Caco-2 (cell line): ENCODE measurements at regions not wholly inside any gene's neighbourhood (a gene's known extent, or its start where the extent isn't known, plus 50 kb on each side); places are given as distances from the start of the nearest gene placed in this dataset.

Experiments used
- BruUV-seq: library from RNA; stranded (reverse); fragments of 400-500 nt; replicated peaks from 2 replicates; lab custom pipeline; 2021; lab: Mats Ljungman, UMichigan
- CTCF ChIA-PET: fragments of 300-600 bp; sonication (Branson Sonifier 250); formaldehyde crosslinking; loops from one replicate; lab custom pipeline; 2022; ENCODE audit warnings: antibody characterized with exemption; lab: Charles Lee
- POLR2A ChIA-PET: fragments of 300-600 bp; sonication (Branson Sonifier 250); formaldehyde crosslinking; loops from one replicate; lab custom pipeline; 2022; ENCODE audit warnings: antibody characterized with exemption; lab: Charles Lee
- DNase-seq, 2 experiments: peaks; one replicate each; pipeline versions ENCODE4 v3.0.0 to v3.0.0-alpha.2; 2020 to 2022
- H3K27me3 ChIP-seq: replicated peaks from 2 replicates; pipeline ENCODE4 v1.6.0; 2011; ENCODE audit warnings: low read length; ENCODE audit not compliant: control insufficient read depth, insufficient read depth
- H3K36me3 ChIP-seq: 2 replicates; pipeline ENCODE4 v1.5.1; 2011; ENCODE audit warnings: low read length; ENCODE audit not compliant: control insufficient read depth, insufficient read depth
- H3K4me1 ChIP-seq: fragments of 250-450 bp; sonication (Bioruptor Pico); 2 replicates; pipeline ENCODE4 v1.5.1; 2020; ENCODE audit warnings: mild to moderate bottlenecking
- H3K4me3 ChIP-seq: 2 replicates; pipeline ENCODE4 v1.5.1; 2011; ENCODE audit warnings: low read depth, mild to moderate bottlenecking, control low read depth, low read length
- H3K9me3 ChIP-seq: fragments of 250-450 bp; sonication (Bioruptor Pico); 2 replicates; pipeline ENCODE4 v1.5.1; 2020; ENCODE audit warnings: mild to moderate bottlenecking, moderate library complexity
- H3K27ac Mint-ChIP-seq: one replicate; pipeline ENCODE4 v1.8.0; 2022; ENCODE audit warnings: mixed read lengths; ENCODE audit not compliant: unreplicated experiment
- H3K27me3 Mint-ChIP-seq: one replicate; pipeline ENCODE4 v1.8.0; 2022; ENCODE audit warnings: mixed read lengths; ENCODE audit not compliant: insufficient read depth, unreplicated experiment
- H3K36me3 Mint-ChIP-seq: one replicate; pipeline ENCODE4 v1.8.0; 2022; ENCODE audit warnings: mild to moderate bottlenecking, mixed read lengths; ENCODE audit not compliant: insufficient read depth, unreplicated experiment
- H3K4me1 Mint-ChIP-seq: one replicate; pipeline ENCODE4 v1.8.0; 2022; ENCODE audit warnings: low read depth, mixed read lengths; ENCODE audit not compliant: unreplicated experiment
- H3K4me3 Mint-ChIP-seq: one replicate; pipeline ENCODE4 v1.8.0; 2022; ENCODE audit warnings: mild to moderate bottlenecking, moderate library complexity, mixed read lengths; ENCODE audit not compliant: unreplicated experiment
- H3K9me3 Mint-ChIP-seq: one replicate; pipeline ENCODE4 v1.8.0; 2022; ENCODE audit warnings: mixed read lengths; ENCODE audit not compliant: unreplicated experiment
- CTCF ChIP-seq, 2 experiments: fragments of 200-600 bp in 1 of 2; IDR thresholded peaks; 1 replicate in 1 of 2; 2 replicates in 1 of 2; pipeline versions ENCODE4 v1.5.1 to v1.8.0; 2011 to 2022; ENCODE audit warnings: antibody characterized with exemption in 1 of 2, control low read depth in 1 of 2, inconsistent platforms in 1 of 2, low read depth in 1 of 2, low read length in 1 of 2, mild to moderate bottlenecking in 1 of 2, moderate library complexity in 1 of 2; ENCODE audit not compliant: insufficient read depth in 1 of 2, severe bottlenecking in 1 of 2, unreplicated experiment in 1 of 2
- intact Hi-C: fragments of 100-400 bp; cut with micrococcal nuclease; formaldehyde crosslinking; loops from one replicate; pipeline ENCODE4 v1.10.0; 2022; ENCODE audit not compliant: unreplicated experiment

GRCh38 chr2:183799761-183800160 is 675.5 kb downstream of the NUP35 start:
- Histone ChIP-seq H3K4me3 (no peak overlapping the region), H3K4me1 (no peaks in the 10 kb centered on the region), H3K27me3 (no peaks in the 10 kb centered on the region), H3K9me3 (no peaks in the 10 kb centered on the region), H3K36me3 (no peaks in the 10 kb centered on the region)
- ChIA-PET POLR2A (no interaction called here), CTCF (no interaction called here)
- Mint-ChIP-seq H3K36me3 (no peaks in the 10 kb centered on the region), H3K9me3 (no peaks in the 10 kb centered on the region), H3K27me3 (no peaks in the 10 kb centered on the region), H3K4me1 (no peaks in the 10 kb centered on the region), H3K4me3 (no peak overlapping the region), H3K27ac (no peak overlapping the region)
- intact Hi-C loops, result no loop called here
- no TSS peak for BruUV-seq
- DNase-seq, result no peak
- TF ChIP-seq CTCF (IDR thresholded peaks at IDR 0.05; ENCODE audit: insufficient read depth in 1 of 2, low read depth in 1 of 2, low read length in 1 of 2, severe bottlenecking in 1 of 2, unreplicated experiment in 1 of 2), result no peak

- no peaks in the 10 kb centered on the region for H3K4me1 ChIP-seq
- H3K27me3 ChIP-seq, result no peaks in the 10 kb centered on the region
- CTCF ChIA-PET, result no interaction called here
- Mint-ChIP-seq H3K27me3 (no peaks in the 10 kb centered on the region), H3K36me3 (no peaks in the 10 kb centered on the region), H3K9me3 (no peaks in the 10 kb centered on the region), H3K4me3 (no peak overlapping the region), H3K4me1 (no peaks in the 10 kb centered on the region), H3K27ac (no peak overlapping the region)
- DNase-seq, result no peak
- POLR2A ChIA-PET, result no interaction called here
- H3K4me3 ChIP-seq, result no peak overlapping the region
- intact Hi-C loops, result no loop called here
- no peaks in the 10 kb centered on the region for H3K9me3 ChIP-seq
- H3K36me3 ChIP-seq, result no peaks in the 10 kb centered on the region
- no peak for TF ChIP-seq CTCF (IDR thresholded peaks at IDR 0.05; ENCODE audit: insufficient read depth in 1 of 2, low read depth in 1 of 2, low read length in 1 of 2, severe bottlenecking in 1 of 2, unreplicated experiment in 1 of 2)
- no TSS peak for BruUV-seq
These were observed 679.4 kb downstream of the NUP35 start for GRCh38 chr2:183803596-183803995.

- H3K4me1 ChIP-seq, result no peaks in the 10 kb centered on the region
- ChIA-PET CTCF (no interaction called here), POLR2A (no interaction called here)
- no peaks in the 10 kb centered on the region for H3K36me3 ChIP-seq
- intact Hi-C loops, result no loop called here
- no peak for DNase-seq
- no TSS peak for BruUV-seq
- H3K27me3 ChIP-seq, result no peaks in the 10 kb centered on the region
- H3K9me3 ChIP-seq, result no peaks in the 10 kb centered on the region
- Mint-ChIP-seq H3K4me3 (no peak overlapping the region), H3K36me3 (no peaks in the 10 kb centered on the region), H3K4me1 (no peaks in the 10 kb centered on the region), H3K9me3 (no peaks in the 10 kb centered on the region), H3K27me3 (no peaks in the 10 kb centered on the region), H3K27ac (no peak overlapping the region)
- TF ChIP-seq CTCF (IDR thresholded peaks at IDR 0.05; ENCODE audit: insufficient read depth in 1 of 2, low read depth in 1 of 2, low read length in 1 of 2, severe bottlenecking in 1 of 2, unreplicated experiment in 1 of 2), result no peak
- no peak overlapping the region for H3K4me3 ChIP-seq
These were observed 683.6 kb downstream of the NUP35 start for GRCh38 chr2:183807870-183808269.
